Prostate gland (tissue), 2 donors: ENCODE measurements at regions not wholly inside any gene's neighbourhood (a gene's known extent, or its start where the extent isn't known, plus 50 kb on each side); places are given as distances from the start of the nearest gene placed in this dataset.

Experiments
- CTCF ChIP-seq, 4 experiments: fragments of 200-600 bp in 2 of 4; fragments of 450-650 bp in 2 of 4; sonication (generic) in 2 of 4; IDR thresholded peaks; 1 replicate in 3 of 4; 2 replicates in 1 of 4; pipeline ENCODE4 v1.5.1; 2016 to 2019; ENCODE audit warnings: antibody characterized with exemption in 4 of 4, mild to moderate bottlenecking in 2 of 4, moderate library complexity in 2 of 4
- POLR2A ChIP-seq: fragments of 450-650 bp; IDR thresholded peaks from one replicate; pipeline ENCODE4 v1.6.1; 2016; ENCODE audit warnings: antibody characterized with exemption, mild to moderate bottlenecking
- POLR2AphosphoS5 ChIP-seq: sonication (generic); formaldehyde crosslinking; IDR thresholded peaks from one replicate; pipeline ENCODE4 v1.6.1; 2017; ENCODE audit warnings: antibody characterized with exemption

- no peak for TF ChIP-seq POLR2A
- TF ChIP-seq CTCF (IDR thresholded peaks at IDR 0.05), result no peak
- no peak for TF ChIP-seq POLR2AphosphoS5
Measured at GRCh38 chr5:91841423-91841822, 458.3 kb upstream of the ARRDC3 start.
